Subcutaneous abdominal adipose tissue (tissue), 5 donors: ENCODE measurements at regions not wholly inside any gene's neighbourhood (a gene's known extent, or its start where the extent isn't known, plus 50 kb on each side); places are given as distances from the start of the nearest gene placed in this dataset.

Source experiments
- H3K27ac ChIP-seq: one replicate; pipeline ENCODE4 v1.7.0; 2013; ENCODE audit warnings: low read depth, mild to moderate bottlenecking, inconsistent platforms, low read length, moderate library complexity
- H3K27me3 ChIP-seq, 5 donors: one replicate each; pipeline ENCODE4 v1.7.0; 2013; ENCODE audit warnings: low read length in 5 of 5, inconsistent platforms in 1 of 5; ENCODE audit not compliant: control insufficient read depth in 5 of 5, insufficient read depth in 4 of 5
- H3K36me3 ChIP-seq, 5 donors: one replicate each; pipeline ENCODE4 v1.7.0; 2013; ENCODE audit warnings: low read length in 5 of 5; ENCODE audit not compliant: control insufficient read depth in 5 of 5, insufficient read depth in 5 of 5
- H3K4me1 ChIP-seq, 5 donors: one replicate each; pipeline ENCODE4 v1.7.0; 2013; ENCODE audit warnings: low read length in 5 of 5, mild to moderate bottlenecking in 3 of 5, moderate library complexity in 1 of 5; ENCODE audit not compliant: control insufficient read depth in 5 of 5, insufficient read depth in 5 of 5
- H3K4me3 ChIP-seq, 5 donors: one replicate each; pipeline ENCODE4 v1.7.0; 2013; ENCODE audit warnings: low read length in 5 of 5, low read depth in 1 of 5
- H3K9ac ChIP-seq, 5 donors: one replicate each; pipeline ENCODE4 v1.7.0; 2013; ENCODE audit warnings: low read length in 5 of 5, mild to moderate bottlenecking in 4 of 5, moderate library complexity in 3 of 5
- H3K9me3 ChIP-seq, 5 donors: one replicate each; pipeline ENCODE4 v1.7.0; 2013; ENCODE audit warnings: low read length in 5 of 5; ENCODE audit not compliant: control insufficient read depth in 5 of 5
- donor health status: healthy.
- donor health status: healthy.
- donor health status: healthy.
- donor health status: healthy.
- donor health status: healthy.

GRCh38 chr2:457262-457661 lies 169.4 kb upstream of the ALKAL2 start:
- Histone ChIP-seq H3K27ac (no peak overlapping the region), H3K9me3 (no peaks in the 10 kb centered on the region), H3K36me3 (no peaks in the 10 kb centered on the region), H3K4me1 (peaks cover 0 to 11% (median 0%) of the 10 kb centered on the region in 5 donors), H3K9ac (no peak overlapping the region), H3K4me3 (no peak overlapping the region), H3K27me3 (peaks cover 3 to 10% (median 8%) of the 10 kb centered on the region in 5 donors)

DNA sequence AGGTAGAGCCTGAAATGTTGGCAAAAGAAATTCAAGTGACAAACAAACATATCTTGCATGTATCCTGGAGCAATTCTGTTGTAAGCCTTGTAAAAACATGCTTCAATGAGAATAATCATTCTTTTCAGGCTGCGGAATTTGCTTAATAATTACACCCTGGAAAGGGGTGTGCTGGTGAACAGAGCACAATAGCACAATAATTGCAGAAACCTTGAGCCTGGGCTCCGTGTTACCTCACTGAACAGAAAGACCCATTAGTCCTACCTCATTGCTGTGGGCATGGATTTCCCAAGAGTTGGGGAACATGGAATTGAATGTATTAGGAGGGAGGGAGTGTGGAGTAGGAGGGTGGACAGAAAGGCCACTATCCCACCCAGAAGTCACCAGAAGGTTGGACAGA lies 168.0 kb upstream of the ALKAL2 start:
- H3K4me3 ChIP-seq, result no peak overlapping the region
- H3K36me3 ChIP-seq, result no peaks in the 10 kb centered on the region
- peaks cover 3 to 10% (median 8%) of the 10 kb centered on the region in 5 donors for H3K27me3 ChIP-seq
- H3K27ac ChIP-seq, result no peak overlapping the region
- no peaks in the 10 kb centered on the region for H3K9me3 ChIP-seq
- H3K9ac ChIP-seq, result no peak overlapping the region
- peaks cover 0 to 8% (median 0%) of the 10 kb centered on the region in 5 donors for H3K4me1 ChIP-seq

- Histone ChIP-seq H3K4me1 (peaks cover 0 to 2% (median 0%) of the 10 kb centered on the region in 5 donors), H3K27ac (no peak overlapping the region), H3K27me3 (peaks cover 3 to 12% (median 8%) of the 10 kb centered on the region in 5 donors)
Observed at GRCh38 chr2:455015-455705, 167.3 kb upstream of the ALKAL2 start.

GRCh38 chr2:453132-453531 lies 165.2 kb upstream of the ALKAL2 start:
- Histone ChIP-seq H3K9ac (no peak overlapping the region), H3K27ac (no peak overlapping the region), H3K36me3 (no peaks in the 10 kb centered on the region), H3K9me3 (no peaks in the 10 kb centered on the region), H3K4me3 (no peak overlapping the region), H3K4me1 (no peaks in the 10 kb centered on the region), H3K27me3 (peaks cover 3 to 12% (median 8%) of the 10 kb centered on the region in 5 donors)

More at GRCh38 chr2:455015-455705, 167.3 kb upstream of the ALKAL2 start:
- Histone ChIP-seq H3K36me3 (no peaks in the 10 kb centered on the region), H3K4me3 (no peak overlapping the region), H3K9me3 (no peaks in the 10 kb centered on the region), H3K9ac (no peak overlapping the region)

GRCh38 chr2:451495-451894 lies 163.6 kb upstream of the ALKAL2 start:
- H3K4me3 ChIP-seq, result no peak overlapping the region
- H3K27ac ChIP-seq, result no peak overlapping the region
- no peaks in the 10 kb centered on the region for H3K4me1 ChIP-seq
- H3K9me3 ChIP-seq, result no peaks in the 10 kb centered on the region
- no peaks in the 10 kb centered on the region for H3K36me3 ChIP-seq
- H3K27me3 ChIP-seq, result peaks cover 3 to 11% (median 8%) of the 10 kb centered on the region in 5 donors
- H3K9ac ChIP-seq, result no peak overlapping the region

- no peaks in the 10 kb centered on the region for H3K9me3 ChIP-seq
- H3K4me3 ChIP-seq, result no peak overlapping the region
- H3K36me3 ChIP-seq, result no peaks in the 10 kb centered on the region
- peaks cover 2 to 11% (median 3%) of the 10 kb centered on the region in 5 donors for H3K27me3 ChIP-seq
- H3K27ac ChIP-seq, result no peak overlapping the region
- H3K9ac ChIP-seq, result no peak overlapping the region
- H3K4me1 ChIP-seq, result peaks cover 0 to 3% (median 0%) of the 10 kb centered on the region in 5 donors
Observed at GRCh38 chr2:449246-450067, 161.6 kb upstream of the ALKAL2 start.

DNA sequence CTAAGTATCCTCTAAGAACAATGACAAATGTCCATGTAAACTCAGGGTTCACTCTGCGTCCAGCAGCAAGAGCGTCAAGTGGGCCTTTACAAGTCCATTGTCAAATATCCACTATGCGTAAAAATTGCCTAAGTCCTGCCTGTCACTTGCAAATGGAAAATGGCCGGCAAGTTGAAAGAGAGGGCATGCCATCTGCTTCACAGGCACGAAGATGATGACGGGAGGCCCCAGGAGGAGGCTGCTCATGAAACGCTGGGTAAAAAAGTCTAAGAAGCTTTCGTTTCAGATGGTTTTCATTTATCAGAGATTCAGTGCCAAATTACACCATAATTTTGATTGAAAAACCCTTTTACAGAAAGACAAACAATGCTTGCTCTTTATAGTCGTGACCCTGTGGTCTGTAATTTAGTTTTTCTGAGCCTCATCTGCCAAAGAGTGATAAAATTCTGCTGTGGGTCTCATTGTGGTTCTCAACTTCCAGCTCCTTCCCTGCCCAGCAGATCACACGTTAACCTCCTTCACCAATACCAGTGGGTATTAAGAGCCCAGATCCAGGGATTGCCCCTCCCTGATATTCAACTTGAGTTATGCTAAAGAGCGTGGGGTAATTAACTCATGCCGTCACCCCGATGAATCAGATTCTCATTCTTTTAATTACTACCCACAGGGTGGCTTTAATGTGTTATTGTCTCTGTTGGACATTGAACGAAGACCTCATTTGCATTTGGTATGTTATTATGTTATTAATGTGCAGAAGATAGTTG lies 160.2 kb upstream of the ALKAL2 start:
- Histone ChIP-seq H3K9me3 (no peaks in the 10 kb centered on the region), H3K4me3 (no peak overlapping the region), H3K27ac (no peak overlapping the region), H3K36me3 (no peaks in the 10 kb centered on the region), H3K9ac (no peak overlapping the region), H3K27me3 (peaks cover 2 to 6% (median 3%) of the 10 kb centered on the region in 5 donors), H3K4me1 (peaks cover 0 to 3% (median 0%) of the 10 kb centered on the region in 5 donors)

GRCh38 chr2:446963-447530 lies 159.2 kb upstream of the ALKAL2 start:
- Histone ChIP-seq H3K27ac (no peak overlapping the region), H3K9ac (no peak overlapping the region), H3K4me1 (peaks cover 0 to 3% (median 0%) of the 10 kb centered on the region in 5 donors), H3K27me3 (peaks cover 0 to 6% (median 3%) of the 10 kb centered on the region in 5 donors), H3K4me3 (no peak overlapping the region), H3K9me3 (no peaks in the 10 kb centered on the region), H3K36me3 (no peaks in the 10 kb centered on the region)

DNA sequence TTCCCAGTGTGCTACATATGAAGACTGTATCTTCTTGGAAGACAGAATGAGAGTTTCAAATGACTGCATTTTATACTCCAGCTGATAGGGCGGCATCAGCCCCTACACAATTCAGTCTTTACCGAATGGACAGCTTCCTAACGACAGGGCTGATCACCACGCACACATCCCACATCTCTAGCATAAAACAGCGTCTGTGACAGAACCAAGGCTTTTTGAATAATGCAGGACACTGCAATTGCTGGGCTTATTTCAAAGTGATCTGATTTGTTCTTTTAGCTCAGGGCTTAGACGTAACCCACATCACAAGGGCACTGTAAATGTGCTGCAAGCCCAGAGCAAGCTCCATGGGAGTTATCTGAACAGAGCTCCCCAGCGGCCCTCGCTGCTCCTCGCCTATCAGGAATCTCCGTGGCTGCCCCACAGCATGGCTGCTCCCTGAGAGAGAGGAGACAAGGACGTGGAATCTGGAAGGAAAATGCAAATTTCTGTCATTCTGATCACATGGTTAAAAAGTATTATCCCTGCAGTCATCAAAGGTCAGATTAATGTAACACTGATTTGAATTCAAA lies 158.5 kb upstream of the ALKAL2 start:
- Histone ChIP-seq H3K36me3 (no peaks in the 10 kb centered on the region), H3K4me1 (peaks cover 0 to 3% (median 0%) of the 10 kb centered on the region in 5 donors), H3K27ac (no peak overlapping the region), H3K9ac (no peak overlapping the region), H3K9me3 (no peaks in the 10 kb centered on the region), H3K4me3 (no peak overlapping the region), H3K27me3 (peaks cover 0 to 10% (median 3%) of the 10 kb centered on the region in 5 donors)
